ENCODE measurements at regions not wholly inside any gene's neighbourhood (a gene's known extent, or its start where the extent isn't known, plus 50 kb on each side); places are given as distances from the start of the nearest gene placed in this dataset.

DNA sequence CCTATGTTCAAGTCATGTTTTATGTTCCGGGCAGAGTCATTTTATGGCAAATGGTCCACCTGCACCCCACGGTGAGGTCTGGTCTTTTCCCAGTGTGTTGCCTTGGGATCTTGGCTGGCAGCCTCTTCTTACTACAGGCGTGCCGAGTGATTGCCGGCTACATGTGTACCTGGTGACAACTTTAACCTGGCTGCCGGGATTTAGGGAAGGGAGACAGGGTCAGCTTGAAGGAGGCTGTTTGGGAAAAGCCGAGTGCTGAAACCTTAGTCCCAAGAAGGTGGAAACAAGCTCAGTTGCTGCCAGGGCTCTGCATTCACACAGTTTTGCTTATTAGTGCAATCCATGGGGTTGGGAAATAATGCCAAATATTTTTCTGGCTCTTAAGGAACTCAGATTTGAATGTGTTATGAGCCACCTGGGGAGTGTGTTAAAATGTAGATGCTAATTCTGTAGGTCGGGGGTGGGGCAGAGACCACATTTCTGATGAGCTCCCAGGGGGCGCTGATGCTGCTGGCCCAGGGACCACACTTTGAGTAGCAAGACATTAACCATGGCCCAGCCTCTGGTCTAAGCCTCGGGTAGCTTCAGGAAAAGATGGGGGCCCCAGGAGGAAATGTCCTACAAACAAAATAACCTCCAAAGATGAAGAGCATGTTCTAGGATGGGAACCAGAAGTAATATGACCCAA lies 179.6 kb downstream of the TBX5 start:
- no peak overlapping the region for H3K9ac ChIP-seq (replicated peaks; ENCODE audit: extremely low read depth, insufficient read depth, low read length)
- H3K79me2 ChIP-seq (ENCODE audit: control insufficient read depth, insufficient read depth, low read length): no peaks in the 10 kb centered on the region
- dilution Hi-C loops (cut with MboI; ENCODE audit: extremely low pct_ligation_motif_present, low sequenced_read_pairs) (no loop called here), intact Hi-C loops (cut with micrococcal nuclease) (no loop called here)
- POLR2A ChIA-PET: no interaction called here
- FAIRE-seq: no peak
- H2AFZ ChIP-seq (ENCODE audit: low read depth, low read length): no peak overlapping the region
- no peak overlapping the region for H3K4me3 ChIP-seq (replicated peaks in 1 of 3; ENCODE audit: insufficient read depth in 1 of 3, low read depth in 1 of 3, low read length in 3 of 3)
- no peak for DNase-seq (ENCODE audit: low read depth, low spot score)
- TF ChIP-seq POLR2A (IDR thresholded peaks at IDR 0.05; ENCODE audit: low read depth, low read length) (no peak), CTCF (IDR thresholded peaks at IDR 0.05; ENCODE audit: extremely low read depth in 1 of 2, insufficient read depth in 1 of 2, low read depth in 1 of 2, low read length in 2 of 2) (no peak), EZH2 (IDR thresholded peaks at IDR 0.05; ENCODE audit: borderline replicate concordance, low read depth, low read length, severe bottlenecking) (no peak), FOS (IDR thresholded peaks at IDR 0.05; ENCODE audit: borderline replicate concordance, insufficient read depth, low read length) (no peak), POLR2AphosphoS5 (IDR thresholded peaks at IDR 0.05; ENCODE audit: insufficient read depth, low read depth, low read length) (no peak), JUN (IDR thresholded peaks at IDR 0.05; ENCODE audit: borderline replicate concordance, insufficient read depth, insufficient read length, low read depth) (no peak), MYC (IDR thresholded peaks at IDR 0.05; ENCODE audit: low read depth, low read length) (no peak), MAX (IDR thresholded peaks at IDR 0.05; ENCODE audit: insufficient read depth, insufficient read length) (no peak), GATA2 (IDR thresholded peaks at IDR 0.05; ENCODE audit: insufficient read depth, insufficient read length, low read depth, low read length) (no peak)
- no peaks in the 10 kb centered on the region for H3K36me3 ChIP-seq (ENCODE audit: control insufficient read depth in 2 of 2, extremely low read depth in 1 of 2, insufficient read depth in 2 of 2, low read length in 2 of 2)
- no peak overlapping the region for H3K27ac ChIP-seq (ENCODE audit: insufficient read depth, low read depth, low read length)
- no peaks in the 10 kb centered on the region for H3K27me3 ChIP-seq (ENCODE audit: control insufficient read depth in 2 of 2, insufficient read depth in 2 of 2, low read length in 2 of 2)
- no peaks in the 10 kb centered on the region for H4K20me1 ChIP-seq (replicated peaks; ENCODE audit: control insufficient read depth, extremely low read depth, insufficient read depth, low read length)
- H3K9me3 ChIP-seq (replicated peaks; ENCODE audit: control insufficient read depth, insufficient read depth, low read length): peaks cover 7% of the 10 kb centered on the region
- no TSS peak for BruUV-seq (replicated peaks)
- CTCF ChIA-PET: no interaction called here
- H3K9me1 ChIP-seq (replicated peaks; ENCODE audit: control insufficient read depth, extremely low read depth, insufficient read depth, low read length): no peaks in the 10 kb centered on the region
- H3K4me1 ChIP-seq (ENCODE audit: control insufficient read depth, extremely low read depth, insufficient read depth, low read length): no peaks in the 10 kb centered on the region
- H3K4me2 ChIP-seq (ENCODE audit: insufficient read depth, low read length): no peak overlapping the region

Data from endothelial cell of umbilical vein (primary cell).